ENCODE measurements at regions not wholly inside any gene's neighbourhood (a gene's known extent, or its start where the extent isn't known, plus 50 kb on each side); places are given as distances from the start of the nearest gene placed in this dataset.

GRCh38 chr2:204184226-204184625 lies 247.7 kb downstream of the ICOS start:
- H3K4me3 ChIP-seq (ENCODE audit: low read length) = no peak overlapping the region
- no peak for DNase-seq (ENCODE audit: low read depth)
- TF ChIP-seq, protein P1, sequence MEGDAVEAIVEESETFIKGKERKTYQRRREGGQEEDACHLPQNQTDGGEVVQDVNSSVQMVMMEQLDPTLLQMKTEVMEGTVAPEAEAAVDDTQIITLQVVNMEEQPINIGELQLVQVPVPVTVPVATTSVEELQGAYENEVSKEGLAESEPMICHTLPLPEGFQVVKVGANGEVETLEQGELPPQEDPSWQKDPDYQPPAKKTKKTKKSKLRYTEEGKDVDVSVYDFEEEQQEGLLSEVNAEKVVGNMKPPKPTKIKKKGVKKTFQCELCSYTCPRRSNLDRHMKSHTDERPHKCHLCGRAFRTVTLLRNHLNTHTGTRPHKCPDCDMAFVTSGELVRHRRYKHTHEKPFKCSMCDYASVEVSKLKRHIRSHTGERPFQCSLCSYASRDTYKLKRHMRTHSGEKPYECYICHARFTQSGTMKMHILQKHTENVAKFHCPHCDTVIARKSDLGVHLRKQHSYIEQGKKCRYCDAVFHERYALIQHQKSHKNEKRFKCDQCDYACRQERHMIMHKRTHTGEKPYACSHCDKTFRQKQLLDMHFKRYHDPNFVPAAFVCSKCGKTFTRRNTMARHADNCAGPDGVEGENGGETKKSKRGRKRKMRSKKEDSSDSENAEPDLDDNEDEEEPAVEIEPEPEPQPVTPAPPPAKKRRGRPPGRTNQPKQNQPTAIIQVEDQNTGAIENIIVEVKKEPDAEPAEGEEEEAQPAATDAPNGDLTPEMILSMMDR (conservative IDR thresholded peaks at IDR 0.05; ENCODE audit: low read length) = no peak

DNA sequence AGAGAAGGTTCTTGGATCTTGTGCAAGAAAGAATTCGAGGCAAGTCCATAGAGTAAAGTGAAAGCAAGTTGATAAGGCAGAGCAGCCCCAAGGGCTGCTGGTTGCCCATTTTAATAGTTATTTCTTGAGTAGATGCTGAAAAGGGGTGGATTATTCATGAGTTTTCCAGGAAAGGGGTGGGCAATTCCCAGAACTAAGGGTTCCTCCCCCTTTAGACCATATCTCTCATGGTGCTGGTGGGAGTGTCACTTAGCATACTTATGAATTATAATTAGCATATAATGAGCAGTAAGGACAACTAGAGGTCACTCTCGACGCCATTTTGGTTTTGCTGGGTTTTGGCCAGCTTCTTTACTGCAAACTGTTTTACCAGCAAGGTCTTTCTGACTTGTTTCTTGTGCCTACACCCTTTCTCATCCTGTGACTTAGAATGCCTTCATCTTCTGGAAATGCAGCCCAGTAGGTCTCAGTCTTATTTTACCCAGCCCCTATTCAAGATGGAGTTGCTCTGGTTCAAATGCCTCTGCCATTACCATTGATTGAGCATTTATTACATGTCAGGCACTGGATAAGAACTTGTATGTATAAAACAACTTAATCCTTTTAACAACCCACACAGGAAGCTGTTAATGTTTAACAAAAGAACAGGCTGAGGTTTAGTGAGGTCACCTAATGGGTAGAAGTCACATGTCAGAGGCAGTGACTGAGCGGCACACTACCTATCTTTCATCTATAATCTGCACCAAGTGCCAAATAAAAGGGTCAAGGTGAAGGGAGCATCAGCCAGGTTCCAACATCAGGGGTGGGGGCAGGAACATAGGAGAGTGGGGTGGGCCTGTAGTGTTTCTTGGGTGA lies 250.9 kb downstream of the ICOS start:
- H3K4me3 ChIP-seq (ENCODE audit: low read length) = no peak overlapping the region
- TF ChIP-seq, protein P1 (conservative IDR thresholded peaks at IDR 0.05; ENCODE audit: low read length) = no peak
- no peak for DNase-seq (ENCODE audit: low read depth)

GRCh38 chr2:204191574-204191973 lies 255.0 kb downstream of the ICOS start:
- DNase-seq (ENCODE audit: low read depth) = no peak
- TF ChIP-seq, protein P1 (conservative IDR thresholded peaks at IDR 0.05; ENCODE audit: low read length) = no peak
- no peak overlapping the region for H3K4me3 ChIP-seq (ENCODE audit: low read length)

DNA sequence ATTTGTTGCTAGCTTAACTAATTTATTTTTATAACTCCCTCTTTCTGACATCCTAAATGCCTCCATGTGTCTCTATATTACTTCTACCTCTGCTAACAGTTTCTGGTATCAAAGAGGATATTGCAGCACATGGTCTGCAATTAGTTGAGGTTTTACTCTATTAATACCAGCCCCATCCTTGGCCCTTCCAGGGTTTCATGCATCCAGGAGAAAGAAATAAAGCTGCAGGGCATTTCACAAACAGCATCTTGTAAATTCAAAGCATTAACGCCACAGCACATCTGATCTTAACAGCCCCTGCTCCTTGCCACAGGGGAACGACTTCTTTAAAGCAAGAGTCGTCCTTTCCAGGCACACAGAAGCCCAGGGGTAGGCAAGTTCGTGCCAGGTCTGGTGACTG lies 258.9 kb downstream of the ICOS start:
- TF ChIP-seq, protein P1 (conservative IDR thresholded peaks at IDR 0.05; ENCODE audit: low read length) = no peak
- no peak for DNase-seq (ENCODE audit: low read depth)
- H3K4me3 ChIP-seq (ENCODE audit: low read length) = no peak overlapping the region

GRCh38 chr2:204197336-204198005 lies 260.9 kb downstream of the ICOS start:
- no peak overlapping the region for H3K4me3 ChIP-seq (ENCODE audit: low read length)

GRCh38 chr2:204199357-204199756 lies 262.8 kb downstream of the ICOS start:
- TF ChIP-seq, protein P1 (conservative IDR thresholded peaks at IDR 0.05; ENCODE audit: low read length) = no peak
- no peak overlapping the region for H3K4me3 ChIP-seq (ENCODE audit: low read length)
- DNase-seq (ENCODE audit: low read depth) = no peak

More at GRCh38 chr2:204197336-204198005, 260.9 kb downstream of the ICOS start:
- no peak for DNase-seq (ENCODE audit: low read depth)
- TF ChIP-seq, protein P1 (conservative IDR thresholded peaks at IDR 0.05; ENCODE audit: low read length) = no peak

DNA sequence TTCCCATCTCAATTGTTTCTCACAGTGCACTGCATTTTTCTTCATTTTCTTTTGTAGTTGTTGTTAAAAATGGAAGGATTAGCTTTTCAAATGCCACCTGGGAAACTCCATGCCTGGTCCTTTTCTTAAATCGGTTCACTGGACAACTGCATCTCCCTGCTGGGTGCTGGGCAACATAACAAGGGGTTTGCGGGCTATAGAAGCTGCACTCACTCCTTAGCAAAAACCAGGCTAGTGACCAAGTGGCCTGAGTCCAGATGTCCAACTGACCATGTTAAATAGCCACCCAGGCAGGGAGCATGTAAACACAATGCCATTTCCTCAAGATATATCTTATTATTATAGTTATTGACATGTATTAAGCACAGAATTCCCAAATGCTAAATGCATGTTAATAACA lies 264.9 kb downstream of the ICOS start:
- TF ChIP-seq, protein P1 (conservative IDR thresholded peaks at IDR 0.05; ENCODE audit: low read length) = no peak
- no peak overlapping the region for H3K4me3 ChIP-seq (ENCODE audit: low read length)
- DNase-seq (ENCODE audit: low read depth) = no peak

Measured in AG10803 (cell line).